ENCODE measurements at regions not wholly inside any gene's neighbourhood (a gene's known extent, or its start where the extent isn't known, plus 50 kb on each side); places are given as distances from the start of the nearest gene placed in this dataset.
A peak's percentile ranks its signal among the peaks of the same experiment; 100 is the strongest.

- TF ChIP-seq, protein P1, sequence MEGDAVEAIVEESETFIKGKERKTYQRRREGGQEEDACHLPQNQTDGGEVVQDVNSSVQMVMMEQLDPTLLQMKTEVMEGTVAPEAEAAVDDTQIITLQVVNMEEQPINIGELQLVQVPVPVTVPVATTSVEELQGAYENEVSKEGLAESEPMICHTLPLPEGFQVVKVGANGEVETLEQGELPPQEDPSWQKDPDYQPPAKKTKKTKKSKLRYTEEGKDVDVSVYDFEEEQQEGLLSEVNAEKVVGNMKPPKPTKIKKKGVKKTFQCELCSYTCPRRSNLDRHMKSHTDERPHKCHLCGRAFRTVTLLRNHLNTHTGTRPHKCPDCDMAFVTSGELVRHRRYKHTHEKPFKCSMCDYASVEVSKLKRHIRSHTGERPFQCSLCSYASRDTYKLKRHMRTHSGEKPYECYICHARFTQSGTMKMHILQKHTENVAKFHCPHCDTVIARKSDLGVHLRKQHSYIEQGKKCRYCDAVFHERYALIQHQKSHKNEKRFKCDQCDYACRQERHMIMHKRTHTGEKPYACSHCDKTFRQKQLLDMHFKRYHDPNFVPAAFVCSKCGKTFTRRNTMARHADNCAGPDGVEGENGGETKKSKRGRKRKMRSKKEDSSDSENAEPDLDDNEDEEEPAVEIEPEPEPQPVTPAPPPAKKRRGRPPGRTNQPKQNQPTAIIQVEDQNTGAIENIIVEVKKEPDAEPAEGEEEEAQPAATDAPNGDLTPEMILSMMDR (IDR thresholded peaks at IDR 0.05; ENCODE audit: insufficient read depth, low read depth, low read length): peak; percentile 52
- TF ChIP-seq EZH2 (IDR thresholded peaks at IDR 0.05; ENCODE audit: insufficient read depth, low read length): no peak
These were observed 157.2 kb upstream of the ZNF92 start for GRCh38 chr7:65216469-65216868.
